ENCODE measurements at regions not wholly inside any gene's neighbourhood (a gene's known extent, or its start where the extent isn't known, plus 50 kb on each side); places are given as distances from the start of the nearest gene placed in this dataset.

DNA sequence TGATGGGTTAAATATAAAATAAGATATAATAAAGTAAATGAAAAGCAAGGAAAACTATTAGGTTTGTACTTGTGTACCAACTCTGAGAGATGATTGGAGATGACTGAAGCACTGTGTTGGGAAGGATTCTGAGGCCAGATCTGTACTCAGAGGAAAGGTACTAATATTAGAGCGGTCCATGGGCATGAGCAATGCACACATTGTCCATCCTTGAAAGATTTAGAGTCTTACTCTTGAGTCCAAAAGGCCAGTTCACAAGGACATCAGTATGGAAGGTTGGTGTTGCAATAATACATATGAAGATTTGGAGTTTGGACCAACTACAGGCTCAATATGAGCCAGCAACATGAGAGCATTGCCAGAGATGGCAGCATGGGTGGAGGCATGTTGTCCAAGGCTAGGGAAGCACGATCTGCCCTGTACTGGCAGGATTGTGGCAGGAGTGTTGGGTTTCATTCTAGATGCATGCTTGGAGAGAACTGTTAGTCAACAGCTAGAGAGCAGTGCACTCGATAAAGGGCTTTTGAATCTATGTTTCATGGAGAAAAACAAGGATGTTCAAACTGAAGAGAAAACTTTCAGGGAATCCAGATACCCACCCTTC lies 84.4 kb downstream of the TMEM215 start:
- H3K9me2 ChIP-seq (ENCODE audit: insufficient read depth): peaks cover 4% of the 10 kb centered on the region; the same call in 1 of the 2 replicates
- Mint-ChIP-seq H3K4me1 (peaks cover 13% of the 10 kb centered on the region; the same call in 2 of the 3 replicates), H3K27ac (no peak overlapping the region), H3K36me3 (ENCODE audit: low read depth) (no peaks in the 10 kb centered on the region), H3K27me3 (ENCODE audit: insufficient read depth, low read depth, poor library complexity) (peaks cover 2% of the 10 kb centered on the region), H3K4me3 (no peak overlapping the region), H3K9me3 (no peaks in the 10 kb centered on the region)
- DNase-seq (ENCODE audit: low spot score) (no peak), ATAC-seq (no peak)
- no peak overlapping the region for H3K4me2 ChIP-seq
- H2AFZ ChIP-seq: no peak overlapping the region
- H3K27ac ChIP-seq (ENCODE audit: low read depth): no peak overlapping the region
- H3F3A ChIP-seq (replicated peaks; ENCODE audit: low read depth): no peaks in the 10 kb centered on the region
- no peak overlapping the region for H3K4me3 ChIP-seq
- H3K27me3 ChIP-seq (ENCODE audit: insufficient read depth): no peaks in the 10 kb centered on the region
- no peaks in the 10 kb centered on the region for H4K20me1 ChIP-seq (replicated peaks; ENCODE audit: insufficient read depth)
- TF ChIP-seq CREB1 (CRISPR knock-in tag; IDR thresholded peaks at IDR 0.05; ENCODE audit: low read depth): no peak
- TF ChIP-seq STAT1 (IDR thresholded peaks at IDR 0.05; ENCODE audit: unreplicated experiment): no peak
- TF ChIP-seq POLR2AphosphoS5 (IDR thresholded peaks at IDR 0.05; ENCODE audit: low read depth): no peak
- TF ChIP-seq EZH2phosphoT487 (IDR thresholded peaks at IDR 0.05; ENCODE audit: unreplicated experiment): no peak
- no peak for TF ChIP-seq ETS1 (IDR thresholded peaks at IDR 0.05)
- TF ChIP-seq EZH2 (IDR thresholded peaks at IDR 0.05; ENCODE audit: low read depth, unreplicated experiment): no peak
- TF ChIP-seq, protein P1, sequence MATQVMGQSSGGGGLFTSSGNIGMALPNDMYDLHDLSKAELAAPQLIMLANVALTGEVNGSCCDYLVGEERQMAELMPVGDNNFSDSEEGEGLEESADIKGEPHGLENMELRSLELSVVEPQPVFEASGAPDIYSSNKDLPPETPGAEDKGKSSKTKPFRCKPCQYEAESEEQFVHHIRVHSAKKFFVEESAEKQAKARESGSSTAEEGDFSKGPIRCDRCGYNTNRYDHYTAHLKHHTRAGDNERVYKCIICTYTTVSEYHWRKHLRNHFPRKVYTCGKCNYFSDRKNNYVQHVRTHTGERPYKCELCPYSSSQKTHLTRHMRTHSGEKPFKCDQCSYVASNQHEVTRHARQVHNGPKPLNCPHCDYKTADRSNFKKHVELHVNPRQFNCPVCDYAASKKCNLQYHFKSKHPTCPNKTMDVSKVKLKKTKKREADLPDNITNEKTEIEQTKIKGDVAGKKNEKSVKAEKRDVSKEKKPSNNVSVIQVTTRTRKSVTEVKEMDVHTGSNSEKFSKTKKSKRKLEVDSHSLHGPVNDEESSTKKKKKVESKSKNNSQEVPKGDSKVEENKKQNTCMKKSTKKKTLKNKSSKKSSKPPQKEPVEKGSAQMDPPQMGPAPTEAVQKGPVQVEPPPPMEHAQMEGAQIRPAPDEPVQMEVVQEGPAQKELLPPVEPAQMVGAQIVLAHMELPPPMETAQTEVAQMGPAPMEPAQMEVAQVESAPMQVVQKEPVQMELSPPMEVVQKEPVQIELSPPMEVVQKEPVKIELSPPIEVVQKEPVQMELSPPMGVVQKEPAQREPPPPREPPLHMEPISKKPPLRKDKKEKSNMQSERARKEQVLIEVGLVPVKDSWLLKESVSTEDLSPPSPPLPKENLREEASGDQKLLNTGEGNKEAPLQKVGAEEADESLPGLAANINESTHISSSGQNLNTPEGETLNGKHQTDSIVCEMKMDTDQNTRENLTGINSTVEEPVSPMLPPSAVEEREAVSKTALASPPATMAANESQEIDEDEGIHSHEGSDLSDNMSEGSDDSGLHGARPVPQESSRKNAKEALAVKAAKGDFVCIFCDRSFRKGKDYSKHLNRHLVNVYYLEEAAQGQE (IDR thresholded peaks at IDR 0.05; ENCODE audit: unreplicated experiment): no peak
- no peak for TF ChIP-seq JUNB (IDR thresholded peaks at IDR 0.05; ENCODE audit: unreplicated experiment)
- TF ChIP-seq NANOG (IDR thresholded peaks at IDR 0.05; ENCODE audit: borderline replicate concordance): no peak
- TF ChIP-seq ZNF114 (CRISPR knock-in tag; IDR thresholded peaks at IDR 0.05): no peak
- TF ChIP-seq, protein P2, sequence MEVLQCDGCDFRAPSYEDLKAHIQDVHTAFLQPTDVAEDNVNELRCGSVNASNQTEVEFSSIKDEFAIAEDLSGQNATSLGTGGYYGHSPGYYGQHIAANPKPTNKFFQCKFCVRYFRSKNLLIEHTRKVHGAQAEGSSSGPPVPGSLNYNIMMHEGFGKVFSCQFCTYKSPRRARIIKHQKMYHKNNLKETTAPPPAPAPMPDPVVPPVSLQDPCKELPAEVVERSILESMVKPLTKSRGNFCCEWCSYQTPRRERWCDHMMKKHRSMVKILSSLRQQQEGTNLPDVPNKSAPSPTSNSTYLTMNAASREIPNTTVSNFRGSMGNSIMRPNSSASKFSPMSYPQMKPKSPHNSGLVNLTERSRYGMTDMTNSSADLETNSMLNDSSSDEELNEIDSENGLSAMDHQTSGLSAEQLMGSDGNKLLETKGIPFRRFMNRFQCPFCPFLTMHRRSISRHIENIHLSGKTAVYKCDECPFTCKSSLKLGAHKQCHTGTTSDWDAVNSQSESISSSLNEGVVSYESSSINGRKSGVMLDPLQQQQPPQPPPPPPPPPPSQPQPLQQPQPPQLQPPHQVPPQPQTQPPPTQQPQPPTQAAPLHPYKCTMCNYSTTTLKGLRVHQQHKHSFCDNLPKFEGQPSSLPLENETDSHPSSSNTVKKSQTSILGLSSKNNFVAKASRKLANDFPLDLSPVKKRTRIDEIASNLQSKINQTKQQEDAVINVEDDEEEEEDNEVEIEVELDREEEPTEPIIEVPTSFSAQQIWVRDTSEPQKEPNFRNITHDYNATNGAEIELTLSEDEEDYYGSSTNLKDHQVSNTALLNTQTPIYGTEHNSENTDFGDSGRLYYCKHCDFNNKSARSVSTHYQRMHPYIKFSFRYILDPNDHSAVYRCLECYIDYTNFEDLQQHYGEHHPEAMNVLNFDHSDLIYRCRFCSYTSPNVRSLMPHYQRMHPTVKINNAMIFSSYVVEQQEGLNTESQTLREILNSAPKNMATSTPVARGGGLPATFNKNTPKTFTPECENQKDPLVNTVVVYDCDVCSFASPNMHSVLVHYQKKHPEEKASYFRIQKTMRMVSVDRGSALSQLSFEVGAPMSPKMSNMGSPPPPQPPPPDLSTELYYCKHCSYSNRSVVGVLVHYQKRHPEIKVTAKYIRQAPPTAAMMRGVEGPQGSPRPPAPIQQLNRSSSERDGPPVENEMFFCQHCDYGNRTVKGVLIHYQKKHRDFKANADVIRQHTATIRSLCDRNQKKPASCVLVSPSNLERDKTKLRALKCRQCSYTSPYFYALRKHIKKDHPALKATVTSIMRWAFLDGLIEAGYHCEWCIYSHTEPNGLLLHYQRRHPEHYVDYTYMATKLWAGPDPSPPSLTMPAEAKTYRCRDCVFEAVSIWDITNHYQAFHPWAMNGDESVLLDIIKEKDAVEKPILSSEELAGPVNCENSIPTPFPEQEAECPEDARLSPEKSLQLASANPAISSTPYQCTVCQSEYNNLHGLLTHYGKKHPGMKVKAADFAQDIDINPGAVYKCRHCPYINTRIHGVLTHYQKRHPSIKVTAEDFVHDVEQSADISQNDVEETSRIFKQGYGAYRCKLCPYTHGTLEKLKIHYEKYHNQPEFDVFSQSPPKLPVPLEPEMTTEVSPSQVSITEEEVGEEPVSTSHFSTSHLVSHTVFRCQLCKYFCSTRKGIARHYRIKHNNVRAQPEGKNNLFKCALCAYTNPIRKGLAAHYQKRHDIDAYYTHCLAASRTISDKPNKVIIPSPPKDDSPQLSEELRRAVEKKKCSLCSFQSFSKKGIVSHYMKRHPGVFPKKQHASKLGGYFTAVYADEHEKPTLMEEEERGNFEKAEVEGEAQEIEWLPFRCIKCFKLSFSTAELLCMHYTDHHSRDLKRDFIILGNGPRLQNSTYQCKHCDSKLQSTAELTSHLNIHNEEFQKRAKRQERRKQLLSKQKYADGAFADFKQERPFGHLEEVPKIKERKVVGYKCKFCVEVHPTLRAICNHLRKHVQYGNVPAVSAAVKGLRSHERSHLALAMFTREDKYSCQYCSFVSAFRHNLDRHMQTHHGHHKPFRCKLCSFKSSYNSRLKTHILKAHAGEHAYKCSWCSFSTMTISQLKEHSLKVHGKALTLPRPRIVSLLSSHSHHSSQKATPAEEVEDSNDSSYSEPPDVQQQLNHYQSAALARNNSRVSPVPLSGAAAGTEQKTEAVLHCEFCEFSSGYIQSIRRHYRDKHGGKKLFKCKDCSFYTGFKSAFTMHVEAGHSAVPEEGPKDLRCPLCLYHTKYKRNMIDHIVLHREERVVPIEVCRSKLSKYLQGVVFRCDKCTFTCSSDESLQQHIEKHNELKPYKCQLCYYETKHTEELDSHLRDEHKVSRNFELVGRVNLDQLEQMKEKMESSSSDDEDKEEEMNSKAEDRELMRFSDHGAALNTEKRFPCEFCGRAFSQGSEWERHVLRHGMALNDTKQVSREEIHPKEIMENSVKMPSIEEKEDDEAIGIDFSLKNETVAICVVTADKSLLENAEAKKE (CRISPR knock-in tag; IDR thresholded peaks at IDR 0.05): no peak
- TF ChIP-seq, protein P3, sequence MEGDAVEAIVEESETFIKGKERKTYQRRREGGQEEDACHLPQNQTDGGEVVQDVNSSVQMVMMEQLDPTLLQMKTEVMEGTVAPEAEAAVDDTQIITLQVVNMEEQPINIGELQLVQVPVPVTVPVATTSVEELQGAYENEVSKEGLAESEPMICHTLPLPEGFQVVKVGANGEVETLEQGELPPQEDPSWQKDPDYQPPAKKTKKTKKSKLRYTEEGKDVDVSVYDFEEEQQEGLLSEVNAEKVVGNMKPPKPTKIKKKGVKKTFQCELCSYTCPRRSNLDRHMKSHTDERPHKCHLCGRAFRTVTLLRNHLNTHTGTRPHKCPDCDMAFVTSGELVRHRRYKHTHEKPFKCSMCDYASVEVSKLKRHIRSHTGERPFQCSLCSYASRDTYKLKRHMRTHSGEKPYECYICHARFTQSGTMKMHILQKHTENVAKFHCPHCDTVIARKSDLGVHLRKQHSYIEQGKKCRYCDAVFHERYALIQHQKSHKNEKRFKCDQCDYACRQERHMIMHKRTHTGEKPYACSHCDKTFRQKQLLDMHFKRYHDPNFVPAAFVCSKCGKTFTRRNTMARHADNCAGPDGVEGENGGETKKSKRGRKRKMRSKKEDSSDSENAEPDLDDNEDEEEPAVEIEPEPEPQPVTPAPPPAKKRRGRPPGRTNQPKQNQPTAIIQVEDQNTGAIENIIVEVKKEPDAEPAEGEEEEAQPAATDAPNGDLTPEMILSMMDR (conservative IDR thresholded peaks at IDR 0.05; ENCODE audit: low read depth in 2 of 2): no peak
- TF ChIP-seq ZNF331 (CRISPR knock-in tag; IDR thresholded peaks at IDR 0.05; ENCODE audit: low read depth): no peak
- H3K4me1 ChIP-seq (ENCODE audit: insufficient read depth): no peaks in the 10 kb centered on the region; the same call in 1 of the 2 replicates
- no peaks in the 10 kb centered on the region for H3K36me3 ChIP-seq (ENCODE audit: insufficient read depth)
- H3K79me2 ChIP-seq (replicated peaks; ENCODE audit: insufficient read depth): no peaks in the 10 kb centered on the region

Data from GM23338 (cell line).